ENCODE measurements at regions not wholly inside any gene's neighbourhood (a gene's known extent, or its start where the extent isn't known, plus 50 kb on each side); places are given as distances from the start of the nearest gene placed in this dataset.

GRCh38 chr10:121338206-121338980 lies 259.9 kb downstream of the FGFR2 start:
- Histone ChIP-seq H3K9me3 (ENCODE audit: insufficient read depth, low read length) (no peaks in the 10 kb centered on the region), H3K4me3 (ENCODE audit: insufficient read depth, low read length, poor library complexity, severe bottlenecking) (no peak overlapping the region), H3K79me2 (ENCODE audit: insufficient read depth, low read length) (no peaks in the 10 kb centered on the region), H3K4me2 (ENCODE audit: low read depth, low read length, poor library complexity, severe bottlenecking) (no peak overlapping the region), H3K27me3 (ENCODE audit: low read length) (no peaks in the 10 kb centered on the region), H3K27ac (ENCODE audit: low read depth, low read length) (no peak overlapping the region), H4K20me1 (ENCODE audit: low read depth, low read length) (no peaks in the 10 kb centered on the region), H3K9ac (ENCODE audit: low read length) (no peak overlapping the region), H2AFZ (ENCODE audit: low read depth, low read length, severe bottlenecking) (no peak overlapping the region), H3K36me3 (ENCODE audit: low read length) (no peaks in the 10 kb centered on the region), H3K9me2 (replicated peaks; ENCODE audit: insufficient read depth, low read length) (no peaks in the 10 kb centered on the region), H3F3A (ENCODE audit: insufficient read depth) (no peaks in the 10 kb centered on the region)
- no peak for TF ChIP-seq EZH2phosphoT487 (conservative IDR thresholded peaks at IDR 0.05; ENCODE audit: low read length)
- TF ChIP-seq, protein P1, sequence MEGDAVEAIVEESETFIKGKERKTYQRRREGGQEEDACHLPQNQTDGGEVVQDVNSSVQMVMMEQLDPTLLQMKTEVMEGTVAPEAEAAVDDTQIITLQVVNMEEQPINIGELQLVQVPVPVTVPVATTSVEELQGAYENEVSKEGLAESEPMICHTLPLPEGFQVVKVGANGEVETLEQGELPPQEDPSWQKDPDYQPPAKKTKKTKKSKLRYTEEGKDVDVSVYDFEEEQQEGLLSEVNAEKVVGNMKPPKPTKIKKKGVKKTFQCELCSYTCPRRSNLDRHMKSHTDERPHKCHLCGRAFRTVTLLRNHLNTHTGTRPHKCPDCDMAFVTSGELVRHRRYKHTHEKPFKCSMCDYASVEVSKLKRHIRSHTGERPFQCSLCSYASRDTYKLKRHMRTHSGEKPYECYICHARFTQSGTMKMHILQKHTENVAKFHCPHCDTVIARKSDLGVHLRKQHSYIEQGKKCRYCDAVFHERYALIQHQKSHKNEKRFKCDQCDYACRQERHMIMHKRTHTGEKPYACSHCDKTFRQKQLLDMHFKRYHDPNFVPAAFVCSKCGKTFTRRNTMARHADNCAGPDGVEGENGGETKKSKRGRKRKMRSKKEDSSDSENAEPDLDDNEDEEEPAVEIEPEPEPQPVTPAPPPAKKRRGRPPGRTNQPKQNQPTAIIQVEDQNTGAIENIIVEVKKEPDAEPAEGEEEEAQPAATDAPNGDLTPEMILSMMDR (IDR thresholded peaks at IDR 0.05; ENCODE audit: insufficient read depth, low read length, poor library complexity, severe bottlenecking): no peak

DNA sequence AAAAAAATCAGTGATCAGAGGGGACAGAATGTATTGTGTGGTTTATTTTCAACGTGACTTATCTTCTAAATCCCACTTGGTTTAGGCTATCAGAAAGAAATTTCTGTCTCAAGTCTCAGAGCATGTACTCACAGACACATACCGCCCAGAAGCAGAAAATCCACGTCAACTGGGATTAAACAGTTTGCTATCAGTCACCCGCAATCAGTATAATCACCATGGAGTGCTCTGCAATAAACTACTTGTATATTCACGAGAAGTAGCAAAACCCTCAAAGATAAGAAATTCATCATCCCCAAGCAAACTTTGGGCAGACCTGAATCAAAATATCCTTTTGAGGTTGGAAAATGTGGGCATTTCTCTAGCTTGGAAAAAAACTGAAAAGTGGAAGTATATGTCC lies 259.1 kb downstream of the FGFR2 start:
- TF ChIP-seq, protein P1 (IDR thresholded peaks at IDR 0.05; ENCODE audit: insufficient read depth, low read length, poor library complexity, severe bottlenecking): no peak
- no peak for TF ChIP-seq EZH2phosphoT487 (conservative IDR thresholded peaks at IDR 0.05; ENCODE audit: low read length)
- no peak overlapping the region for H2AFZ ChIP-seq (ENCODE audit: low read depth, low read length, severe bottlenecking)
- no peaks in the 10 kb centered on the region for H3F3A ChIP-seq (ENCODE audit: insufficient read depth)
- H3K9me3 ChIP-seq (ENCODE audit: insufficient read depth, low read length): no peaks in the 10 kb centered on the region
- H3K4me2 ChIP-seq (ENCODE audit: low read depth, low read length, poor library complexity, severe bottlenecking): no peak overlapping the region
- no peak overlapping the region for H3K9ac ChIP-seq (ENCODE audit: low read length)
- H3K27ac ChIP-seq (ENCODE audit: low read depth, low read length): no peak overlapping the region
- H3K9me2 ChIP-seq (replicated peaks; ENCODE audit: insufficient read depth, low read length): no peaks in the 10 kb centered on the region
- H3K36me3 ChIP-seq (ENCODE audit: low read length): no peaks in the 10 kb centered on the region
- H3K4me3 ChIP-seq (ENCODE audit: insufficient read depth, low read length, poor library complexity, severe bottlenecking): no peak overlapping the region
- H3K27me3 ChIP-seq (ENCODE audit: low read length): no peaks in the 10 kb centered on the region
- no peaks in the 10 kb centered on the region for H4K20me1 ChIP-seq (ENCODE audit: low read depth, low read length)
- no peaks in the 10 kb centered on the region for H3K79me2 ChIP-seq (ENCODE audit: insufficient read depth, low read length)

DNA sequence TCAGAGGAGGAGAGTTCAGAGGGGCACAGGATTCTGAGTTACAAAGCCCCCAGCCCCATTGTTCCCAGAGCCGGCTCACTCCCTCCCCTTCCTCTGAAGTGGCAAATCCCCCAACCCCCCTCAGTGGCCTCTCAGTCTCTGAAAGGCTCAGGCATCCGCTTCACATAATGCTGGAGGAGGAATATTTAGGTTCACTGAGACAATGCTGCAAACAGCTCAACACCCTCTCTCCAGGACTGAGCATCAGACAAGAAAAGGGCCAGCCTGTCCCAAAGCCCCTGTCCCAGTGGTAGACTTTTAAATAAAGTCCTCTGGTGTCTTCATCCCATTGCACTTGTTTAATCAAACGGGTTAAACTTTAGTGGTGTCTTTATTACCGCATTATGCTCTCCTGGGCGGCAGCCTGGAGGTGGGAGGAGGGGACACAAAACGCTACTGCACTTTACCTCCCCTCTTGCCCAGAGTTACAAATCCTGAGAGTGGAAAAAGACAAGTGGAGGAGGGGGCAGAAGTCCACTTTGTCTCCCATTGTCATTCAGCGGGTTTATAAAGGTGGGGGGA lies 257.9 kb downstream of the FGFR2 start:
- H3K9me2 ChIP-seq (replicated peaks; ENCODE audit: insufficient read depth, low read length): no peaks in the 10 kb centered on the region
- no peak overlapping the region for H3K4me3 ChIP-seq (ENCODE audit: insufficient read depth, low read length, poor library complexity, severe bottlenecking)
- no peaks in the 10 kb centered on the region for H4K20me1 ChIP-seq (ENCODE audit: low read depth, low read length)
- H2AFZ ChIP-seq (ENCODE audit: low read depth, low read length, severe bottlenecking): no peak overlapping the region
- TF ChIP-seq, protein P1 (IDR thresholded peaks at IDR 0.05; ENCODE audit: insufficient read depth, low read length, poor library complexity, severe bottlenecking): no peak
- no peak for TF ChIP-seq EZH2phosphoT487 (conservative IDR thresholded peaks at IDR 0.05; ENCODE audit: low read length)
- H3K79me2 ChIP-seq (ENCODE audit: insufficient read depth, low read length): no peaks in the 10 kb centered on the region
- no peaks in the 10 kb centered on the region for H3K9me3 ChIP-seq (ENCODE audit: insufficient read depth, low read length)
- H3F3A ChIP-seq (ENCODE audit: insufficient read depth): no peaks in the 10 kb centered on the region
- no peak overlapping the region for H3K27ac ChIP-seq (ENCODE audit: low read depth, low read length)
- no peak overlapping the region for H3K9ac ChIP-seq (ENCODE audit: low read length)
- H3K36me3 ChIP-seq (ENCODE audit: low read length): no peaks in the 10 kb centered on the region
- no peaks in the 10 kb centered on the region for H3K27me3 ChIP-seq (ENCODE audit: low read length)
- H3K4me2 ChIP-seq (ENCODE audit: low read depth, low read length, poor library complexity, severe bottlenecking): no peak overlapping the region
